Esophagus muscularis mucosa (tissue), 3 donors: ENCODE measurements at regions not wholly inside any gene's neighbourhood (a gene's known extent, or its start where the extent isn't known, plus 50 kb on each side); places are given as distances from the start of the nearest gene placed in this dataset.

Experiments
- POLR2A ChIP-seq: fragments of 450-650 bp; IDR thresholded peaks from one replicate; pipeline ENCODE4 v1.6.1; 2017; ENCODE audit warnings: antibody characterized with exemption, moderate library complexity, mild to moderate bottlenecking, low read depth
- TF ChIP-seq, protein P1 (sequence below), 3 experiments: fragments of 200-600 bp in 2 of 3; fragments of 450-650 bp in 1 of 3; sonication (generic) in 2 of 3; IDR thresholded peaks; one replicate each; pipeline ENCODE4 v1.5.1; 2017 to 2019; ENCODE audit warnings: antibody characterized with exemption in 3 of 3, mild to moderate bottlenecking in 2 of 3, moderate library complexity in 1 of 3

GRCh38 chr19:28500296-28500695, 712.7 kb downstream of the UQCRFS1 start:
- TF ChIP-seq, protein P1, sequence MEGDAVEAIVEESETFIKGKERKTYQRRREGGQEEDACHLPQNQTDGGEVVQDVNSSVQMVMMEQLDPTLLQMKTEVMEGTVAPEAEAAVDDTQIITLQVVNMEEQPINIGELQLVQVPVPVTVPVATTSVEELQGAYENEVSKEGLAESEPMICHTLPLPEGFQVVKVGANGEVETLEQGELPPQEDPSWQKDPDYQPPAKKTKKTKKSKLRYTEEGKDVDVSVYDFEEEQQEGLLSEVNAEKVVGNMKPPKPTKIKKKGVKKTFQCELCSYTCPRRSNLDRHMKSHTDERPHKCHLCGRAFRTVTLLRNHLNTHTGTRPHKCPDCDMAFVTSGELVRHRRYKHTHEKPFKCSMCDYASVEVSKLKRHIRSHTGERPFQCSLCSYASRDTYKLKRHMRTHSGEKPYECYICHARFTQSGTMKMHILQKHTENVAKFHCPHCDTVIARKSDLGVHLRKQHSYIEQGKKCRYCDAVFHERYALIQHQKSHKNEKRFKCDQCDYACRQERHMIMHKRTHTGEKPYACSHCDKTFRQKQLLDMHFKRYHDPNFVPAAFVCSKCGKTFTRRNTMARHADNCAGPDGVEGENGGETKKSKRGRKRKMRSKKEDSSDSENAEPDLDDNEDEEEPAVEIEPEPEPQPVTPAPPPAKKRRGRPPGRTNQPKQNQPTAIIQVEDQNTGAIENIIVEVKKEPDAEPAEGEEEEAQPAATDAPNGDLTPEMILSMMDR (IDR thresholded peaks at IDR 0.05), result no peak
- no peak for TF ChIP-seq POLR2A
